Panc1 (cell line): ENCODE measurements at regions not wholly inside any gene's neighbourhood (a gene's known extent, or its start where the extent isn't known, plus 50 kb on each side); places are given as distances from the start of the nearest gene placed in this dataset.

Experiments used
- POLR2AphosphoS5 ChIP-seq: IDR thresholded peaks from 2 replicates; pipeline ENCODE4 v1.6.1; 2012; ENCODE audit warnings: mild to moderate bottlenecking, low read depth, low read length, moderate library complexity
- TCF7L2 ChIP-seq: IDR thresholded peaks from 2 replicates; pipeline ENCODE4 v1.6.1; 2011; ENCODE audit warnings: mild to moderate bottlenecking, low read depth, low read length, inconsistent platforms
- TF ChIP-seq, protein P1 (sequence below): fragments of 450-650 bp; IDR thresholded peaks from 2 replicates; pipeline ENCODE4 v1.5.1; 2017; ENCODE audit warnings: mild to moderate bottlenecking

DNA sequence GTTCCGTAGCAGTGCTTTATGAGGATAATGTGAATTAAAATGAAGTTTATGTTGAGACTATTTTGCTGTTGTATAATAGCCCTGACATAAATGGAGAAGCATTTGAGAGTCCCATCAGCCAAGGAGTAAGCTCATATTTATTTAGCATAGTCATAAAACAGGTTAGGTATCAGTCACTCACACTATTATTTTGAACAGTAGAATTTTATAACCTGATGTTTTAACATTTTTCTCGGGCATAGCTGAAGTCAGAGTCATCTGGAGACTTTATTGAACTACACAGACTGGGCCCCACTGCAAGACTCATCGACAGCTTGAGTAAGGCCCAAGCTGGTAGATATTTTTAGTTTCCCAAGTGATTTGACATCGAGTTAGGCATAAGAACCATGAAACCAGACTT lies 620.3 kb upstream of the WWC1 start:
- TF ChIP-seq, protein P1, sequence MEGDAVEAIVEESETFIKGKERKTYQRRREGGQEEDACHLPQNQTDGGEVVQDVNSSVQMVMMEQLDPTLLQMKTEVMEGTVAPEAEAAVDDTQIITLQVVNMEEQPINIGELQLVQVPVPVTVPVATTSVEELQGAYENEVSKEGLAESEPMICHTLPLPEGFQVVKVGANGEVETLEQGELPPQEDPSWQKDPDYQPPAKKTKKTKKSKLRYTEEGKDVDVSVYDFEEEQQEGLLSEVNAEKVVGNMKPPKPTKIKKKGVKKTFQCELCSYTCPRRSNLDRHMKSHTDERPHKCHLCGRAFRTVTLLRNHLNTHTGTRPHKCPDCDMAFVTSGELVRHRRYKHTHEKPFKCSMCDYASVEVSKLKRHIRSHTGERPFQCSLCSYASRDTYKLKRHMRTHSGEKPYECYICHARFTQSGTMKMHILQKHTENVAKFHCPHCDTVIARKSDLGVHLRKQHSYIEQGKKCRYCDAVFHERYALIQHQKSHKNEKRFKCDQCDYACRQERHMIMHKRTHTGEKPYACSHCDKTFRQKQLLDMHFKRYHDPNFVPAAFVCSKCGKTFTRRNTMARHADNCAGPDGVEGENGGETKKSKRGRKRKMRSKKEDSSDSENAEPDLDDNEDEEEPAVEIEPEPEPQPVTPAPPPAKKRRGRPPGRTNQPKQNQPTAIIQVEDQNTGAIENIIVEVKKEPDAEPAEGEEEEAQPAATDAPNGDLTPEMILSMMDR: no peak
- no peak for TF ChIP-seq TCF7L2
- TF ChIP-seq POLR2AphosphoS5: no peak
